Tibial nerve (tissue), 4 donors: ENCODE measurements at regions not wholly inside any gene's neighbourhood (a gene's known extent, or its start where the extent isn't known, plus 50 kb on each side); places are given as distances from the start of the nearest gene placed in this dataset.

Source experiments
- EP300 ChIP-seq, 2 donors: sonication (generic); formaldehyde crosslinking; IDR thresholded peaks; one replicate each; pipeline ENCODE4 v1.6.1; 2017; ENCODE audit warnings: antibody characterized with exemption in 2 of 2, mild to moderate bottlenecking in 1 of 2
- TF ChIP-seq, protein P1 (sequence below), 5 experiments: fragments of 200-600 bp in 3 of 5; fragments of 450-650 bp in 2 of 5; sonication (generic) in 3 of 5; IDR thresholded peaks; one replicate each; pipeline ENCODE4 v1.5.1; 2016 to 2019; ENCODE audit warnings: antibody characterized with exemption in 5 of 5, mild to moderate bottlenecking in 3 of 5, moderate library complexity in 2 of 5

DNA sequence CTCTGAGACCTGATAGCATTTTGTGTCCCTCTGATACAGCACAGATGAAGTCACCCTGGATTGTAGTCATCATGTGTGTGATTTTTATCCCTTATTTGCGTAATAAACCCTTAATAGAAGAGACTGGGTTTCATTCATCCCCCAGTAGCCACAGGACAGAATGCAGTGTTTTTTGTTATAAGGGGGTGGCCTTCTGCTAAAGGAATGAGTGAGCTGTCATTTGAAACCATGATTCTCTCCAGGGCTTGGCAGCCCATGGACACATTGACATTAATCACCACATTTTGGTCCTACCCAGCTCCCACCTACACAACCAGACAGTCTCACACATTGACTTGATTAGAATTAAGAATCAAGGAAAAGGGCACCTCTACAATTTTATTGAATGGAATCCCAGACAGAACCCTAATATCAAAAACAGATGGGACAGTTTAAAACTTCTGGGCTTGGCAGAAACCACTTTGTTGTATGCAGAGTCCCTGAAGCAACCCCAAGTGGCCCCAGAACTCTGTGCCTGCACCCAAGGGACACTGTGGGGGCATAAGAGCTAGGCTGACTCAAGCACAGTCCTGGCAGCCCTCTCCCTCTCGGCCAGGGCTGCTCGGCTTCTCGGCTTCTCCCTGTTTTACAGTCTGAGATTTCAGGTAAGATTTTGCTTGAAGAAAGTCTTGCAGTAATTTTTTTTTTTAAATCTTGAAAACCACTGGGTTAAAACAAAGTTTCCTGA lies 254.0 kb upstream of the SLC14A2 start:
- TF ChIP-seq, protein P1, sequence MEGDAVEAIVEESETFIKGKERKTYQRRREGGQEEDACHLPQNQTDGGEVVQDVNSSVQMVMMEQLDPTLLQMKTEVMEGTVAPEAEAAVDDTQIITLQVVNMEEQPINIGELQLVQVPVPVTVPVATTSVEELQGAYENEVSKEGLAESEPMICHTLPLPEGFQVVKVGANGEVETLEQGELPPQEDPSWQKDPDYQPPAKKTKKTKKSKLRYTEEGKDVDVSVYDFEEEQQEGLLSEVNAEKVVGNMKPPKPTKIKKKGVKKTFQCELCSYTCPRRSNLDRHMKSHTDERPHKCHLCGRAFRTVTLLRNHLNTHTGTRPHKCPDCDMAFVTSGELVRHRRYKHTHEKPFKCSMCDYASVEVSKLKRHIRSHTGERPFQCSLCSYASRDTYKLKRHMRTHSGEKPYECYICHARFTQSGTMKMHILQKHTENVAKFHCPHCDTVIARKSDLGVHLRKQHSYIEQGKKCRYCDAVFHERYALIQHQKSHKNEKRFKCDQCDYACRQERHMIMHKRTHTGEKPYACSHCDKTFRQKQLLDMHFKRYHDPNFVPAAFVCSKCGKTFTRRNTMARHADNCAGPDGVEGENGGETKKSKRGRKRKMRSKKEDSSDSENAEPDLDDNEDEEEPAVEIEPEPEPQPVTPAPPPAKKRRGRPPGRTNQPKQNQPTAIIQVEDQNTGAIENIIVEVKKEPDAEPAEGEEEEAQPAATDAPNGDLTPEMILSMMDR (IDR thresholded peaks at IDR 0.05): no peak
- no peak for TF ChIP-seq EP300 (IDR thresholded peaks at IDR 0.05)
